Stimulated activated CD8-positive, alpha-beta memory T cell treated with anti-CD3 and anti-CD28 coated beads, Interleukin-7, amount 100 ng/mL, for 48 hours (primary cell): ENCODE measurements at regions not wholly inside any gene's neighbourhood (a gene's known extent, or its start where the extent isn't known, plus 50 kb on each side); places are given as distances from the start of the nearest gene placed in this dataset.
"Not testable (repeated sequence)": the region's sequence is repeated elsewhere in the genome, so short reads cannot be mapped to it uniquely, and the experiment has no call there.

Experiments
- DNase-seq, 2 donors: peaks; one replicate each; pipeline ENCODE4 v3.0.0-alpha.2; 2020; ENCODE audit warnings: low read depth in 1 of 2; ENCODE audit errors: extremely low read depth in 1 of 2

DNA sequence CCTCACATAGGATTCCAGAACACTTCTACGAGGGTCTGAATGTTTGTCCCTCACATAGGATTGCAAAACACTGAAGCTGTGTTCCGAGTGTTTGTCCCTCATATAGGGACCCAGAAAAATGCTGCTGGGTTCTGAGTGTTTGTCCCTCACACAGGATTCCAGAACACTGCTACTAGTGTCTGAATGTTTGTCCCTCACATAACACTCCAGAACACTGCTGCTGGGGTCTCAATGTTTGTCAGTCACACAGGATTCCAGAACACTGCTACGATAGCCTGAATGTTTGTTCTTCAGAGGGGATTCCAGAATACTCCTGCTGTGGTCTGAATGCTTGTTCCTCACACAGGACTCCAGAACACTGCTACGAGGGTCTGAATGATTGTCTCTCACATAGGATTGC, 218.7 kb downstream of the FOXD4L6 start:
- DNase-seq, result no peak

- DNase-seq, result not testable (repeated sequence)
Observed at GRCh38 chr9:40909111-40909510, 219.4 kb downstream of the FOXD4L6 start.

DNA sequence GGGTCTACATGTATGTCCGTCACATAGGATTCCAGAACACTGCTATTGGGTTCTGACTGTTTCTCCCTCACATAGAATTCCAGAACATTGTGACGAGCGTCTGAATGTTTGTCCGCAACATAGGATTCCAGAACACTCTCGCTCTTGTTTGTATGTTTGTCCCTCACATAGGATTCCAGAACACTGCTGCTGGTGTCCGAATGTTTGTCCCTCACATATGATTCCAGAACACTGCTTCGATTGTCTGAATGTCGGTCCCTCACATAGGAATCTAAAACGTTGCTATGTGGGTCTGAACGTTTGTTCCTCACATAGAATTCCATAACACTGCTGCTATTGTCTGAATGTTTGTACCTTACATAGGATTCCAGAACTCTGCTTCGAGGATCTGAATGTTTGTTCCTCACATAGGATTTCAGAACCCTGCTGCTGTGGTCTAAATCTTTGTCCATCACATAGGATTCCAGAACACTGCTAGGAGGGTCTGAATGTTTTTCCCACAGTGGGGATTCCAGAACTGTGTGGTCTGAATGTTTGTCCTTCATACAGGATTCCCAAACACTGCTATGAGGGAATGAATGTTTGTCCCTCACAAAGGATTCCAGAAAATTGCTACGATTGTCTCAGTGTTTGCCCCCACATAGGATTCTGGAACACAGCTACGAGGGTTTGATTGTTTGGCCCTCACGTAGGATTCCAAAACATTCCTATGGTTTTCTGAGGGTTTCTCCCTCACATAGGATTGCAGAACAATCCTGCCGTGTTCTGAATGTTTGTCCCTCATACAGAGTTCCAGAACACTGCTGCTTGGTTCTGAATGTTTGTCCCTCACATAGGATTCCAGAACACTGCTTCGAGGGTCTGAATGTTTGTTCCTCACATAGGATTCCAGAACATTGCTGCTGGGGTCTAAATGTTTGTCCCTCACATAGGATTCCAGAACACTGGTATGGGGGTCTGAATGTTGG, 220.5 kb downstream of the FOXD4L6 start:
- DNase-seq, result no peak

DNA sequence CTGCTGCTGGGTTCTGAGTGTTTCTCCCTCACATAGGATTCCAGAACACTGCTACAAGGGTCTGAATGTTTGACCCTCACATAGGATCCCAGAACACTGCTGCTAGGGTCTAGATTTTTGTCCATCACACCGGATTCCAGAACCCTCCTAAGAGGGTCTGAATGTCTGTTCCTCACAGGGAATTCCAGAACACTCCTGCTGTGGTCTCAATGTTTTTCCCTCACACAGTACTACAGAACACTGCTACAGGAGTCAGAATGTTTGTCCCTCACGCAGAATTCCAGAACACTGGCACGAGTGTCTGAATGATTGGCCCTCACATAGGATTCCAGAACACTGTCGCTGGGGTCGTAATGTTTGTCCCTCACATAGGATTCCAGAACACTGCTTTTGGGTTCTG, 221.6 kb downstream of the FOXD4L6 start:
- not testable (repeated sequence) for DNase-seq

- DNase-seq, result not testable (repeated sequence)
Observed at GRCh38 chr9:40892315-40892714, 236.2 kb downstream of the FOXD4L6 start.

GRCh38 chr9:40885858-40886257, 242.6 kb downstream of the FOXD4L6 start:
- DNase-seq, result not testable (repeated sequence)

DNA sequence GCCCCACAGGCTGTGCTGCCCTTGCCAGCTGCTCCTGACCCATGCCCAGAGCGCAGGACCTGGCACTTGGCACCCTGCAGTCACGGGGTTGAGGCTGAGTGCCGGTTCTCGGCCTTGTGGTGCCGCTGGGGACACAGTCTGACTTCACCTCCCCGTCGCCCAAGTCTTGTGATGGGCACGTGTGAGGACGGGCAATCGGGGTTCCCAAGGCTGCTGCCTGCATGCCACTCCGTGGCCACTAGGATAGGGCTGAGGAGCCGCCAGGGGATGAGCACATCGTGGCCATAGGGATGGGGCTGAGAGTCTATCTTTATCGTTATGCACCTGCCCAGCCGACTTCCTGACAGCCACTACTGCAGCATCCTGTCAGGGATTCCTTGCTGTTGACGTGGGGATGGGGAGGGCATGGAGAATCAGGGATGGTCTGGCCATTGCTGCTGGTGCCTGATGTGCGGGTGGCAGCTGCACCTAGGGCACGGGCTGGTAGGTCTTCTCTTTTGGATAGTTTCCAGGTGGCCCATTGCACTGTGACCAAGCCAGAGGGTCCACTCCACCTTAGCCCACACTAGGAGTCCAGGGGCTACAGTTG, 243.5 kb downstream of the FOXD4L6 start:
- not testable (repeated sequence) for DNase-seq

DNA sequence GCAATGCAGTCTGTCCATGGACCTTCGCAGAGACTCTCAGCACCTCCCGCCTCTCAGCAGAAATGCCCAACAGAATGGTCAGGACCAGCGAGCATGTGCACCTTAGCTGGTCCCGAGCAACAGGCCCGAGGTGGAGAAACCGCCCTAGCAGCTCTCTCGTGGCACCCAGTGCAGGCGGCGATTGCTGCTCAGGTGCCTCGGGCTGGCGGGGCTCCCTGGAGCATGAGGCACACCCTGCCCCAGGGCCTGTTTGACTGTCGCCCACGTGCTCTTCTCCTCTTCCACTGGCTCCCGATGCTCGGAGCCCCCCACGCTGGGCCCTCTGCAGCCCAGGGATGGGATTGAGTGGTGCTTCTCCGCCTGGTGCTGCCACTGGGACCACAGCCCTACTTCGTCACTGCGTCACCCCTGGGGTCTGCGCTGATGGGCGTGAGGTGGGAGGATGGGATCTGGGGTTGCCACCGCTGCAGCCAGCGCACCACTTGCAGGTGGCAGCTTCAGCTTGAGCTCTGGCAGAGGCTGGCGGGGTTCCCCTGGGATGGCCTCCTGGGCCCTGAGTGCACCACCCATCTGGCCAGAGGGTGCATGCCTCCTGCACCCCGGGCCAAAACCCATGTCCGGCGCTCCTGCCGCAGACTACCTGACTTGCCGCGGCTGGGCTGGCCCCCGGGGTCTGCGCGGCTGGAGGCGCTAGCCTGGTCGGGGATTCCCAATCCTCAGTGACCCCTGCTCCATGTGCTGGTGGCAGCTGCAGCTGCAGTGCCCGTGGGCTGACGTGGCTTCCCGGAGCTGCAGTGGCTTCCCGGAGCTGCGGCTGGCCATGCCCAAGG, 244.2 kb downstream of the FOXD4L6 start:
- DNase-seq, result no peak

DNA sequence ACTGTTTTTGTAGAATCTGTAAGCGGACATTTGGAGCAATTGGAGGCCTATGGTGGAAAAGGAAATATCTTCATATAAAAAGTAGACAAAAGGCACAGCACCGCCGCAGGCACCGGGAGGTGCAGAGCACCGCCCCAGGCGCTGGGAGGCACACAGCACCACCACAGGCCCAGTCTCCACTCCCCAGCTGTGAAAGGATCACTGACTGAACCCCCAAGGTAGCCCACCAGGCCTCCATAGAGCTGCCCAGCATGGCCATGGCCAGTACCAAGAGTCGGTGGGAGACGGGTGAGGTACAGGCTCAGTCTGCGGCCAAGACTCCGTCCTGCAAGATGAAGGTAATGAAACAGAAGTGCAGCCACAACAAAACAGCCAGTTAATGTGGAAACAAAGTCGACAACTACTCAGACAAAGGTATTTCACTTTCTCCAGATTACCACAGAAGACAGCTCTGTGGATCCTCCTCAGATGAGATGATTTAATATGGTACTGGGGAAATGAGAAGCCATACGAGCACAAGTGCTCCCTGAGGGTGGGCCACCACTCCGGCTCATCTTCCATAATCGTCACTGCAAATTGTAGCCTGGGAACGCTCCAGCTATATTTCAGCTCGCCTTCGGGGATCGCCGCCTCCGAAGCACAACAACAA, 244.9 kb downstream of the FOXD4L6 start:
- DNase-seq, result not testable (repeated sequence)

GRCh38 chr9:40873753-40874295, 254.7 kb downstream of the FOXD4L6 start:
- DNase-seq, result not testable (repeated sequence)

- DNase-seq, result not testable (repeated sequence)
Observed at GRCh38 chr9:40868437-40868836, 260.0 kb downstream of the FOXD4L6 start.
